GM18502 (cell line): ENCODE measurements at regions not wholly inside any gene's neighbourhood (a gene's known extent, or its start where the extent isn't known, plus 50 kb on each side); places are given as distances from the start of the nearest gene placed in this dataset.

Source experiments
- ATAC-seq: cut with Tn5 transposase; IDR thresholded peaks from one replicate; pipeline ENCODE4 v1.9.1; 2021; ENCODE audit warnings: mild to moderate bottlenecking; ENCODE audit not compliant: unreplicated experiment, poor library complexity

GRCh38 chr5:51449026-51449425, 65.8 kb downstream of the ISL1 start:
- no peak for ATAC-seq

GRCh38 chr5:51452562-51452961, 69.3 kb downstream of the ISL1 start:
- ATAC-seq: no peak

- ATAC-seq: no peak
These were observed 81.9 kb downstream of the ISL1 start for GRCh38 chr5:51465165-51465564.

GRCh38 chr5:51466214-51466613, 83.0 kb downstream of the ISL1 start:
- no peak for ATAC-seq

GRCh38 chr5:51468196-51468595, 84.9 kb downstream of the ISL1 start:
- ATAC-seq: no peak

- ATAC-seq: no peak
These were observed 88.4 kb downstream of the ISL1 start for GRCh38 chr5:51471630-51472029.

GRCh38 chr5:51472472-51472871, 89.2 kb downstream of the ISL1 start:
- no peak for ATAC-seq

- no peak for ATAC-seq
These were observed 92.4 kb downstream of the ISL1 start for GRCh38 chr5:51475628-51476027.

- ATAC-seq: no peak
These were observed 93.2 kb downstream of the ISL1 start for GRCh38 chr5:51476431-51476830.

- peak; percentile 89 for ATAC-seq
These were observed 96.6 kb downstream of the ISL1 start for GRCh38 chr5:51479840-51480239.

GRCh38 chr5:51484326-51484725, 101.1 kb downstream of the ISL1 start:
- ATAC-seq: no peak

- ATAC-seq: no peak
These were observed 102.9 kb downstream of the ISL1 start for GRCh38 chr5:51486158-51486557.

GRCh38 chr5:51487952-51488351, 104.7 kb downstream of the ISL1 start:
- ATAC-seq: no peak

GRCh38 chr5:51488803-51489642, 105.8 kb downstream of the ISL1 start:
- no peak for ATAC-seq

- no peak for ATAC-seq
These were observed 111.6 kb downstream of the ISL1 start for GRCh38 chr5:51494821-51495220.

- no peak for ATAC-seq
These were observed 112.4 kb downstream of the ISL1 start for GRCh38 chr5:51495672-51496071.

GRCh38 chr5:51517838-51518237, 134.6 kb downstream of the ISL1 start:
- ATAC-seq: no peak

GRCh38 chr5:51518607-51519006, 135.4 kb downstream of the ISL1 start:
- no peak for ATAC-seq

- no peak for ATAC-seq
These were observed 138.3 kb downstream of the ISL1 start for GRCh38 chr5:51521583-51521982.

- ATAC-seq: no peak
These were observed 156.0 kb downstream of the ISL1 start for GRCh38 chr5:51539232-51539631.

- no peak for ATAC-seq
These were observed 161.0 kb downstream of the ISL1 start for GRCh38 chr5:51544031-51544785.

GRCh38 chr5:51556833-51557232, 173.6 kb downstream of the ISL1 start:
- ATAC-seq: no peak
